ENCODE measurements at regions not wholly inside any gene's neighbourhood (a gene's known extent, or its start where the extent isn't known, plus 50 kb on each side); places are given as distances from the start of the nearest gene placed in this dataset.

DNA sequence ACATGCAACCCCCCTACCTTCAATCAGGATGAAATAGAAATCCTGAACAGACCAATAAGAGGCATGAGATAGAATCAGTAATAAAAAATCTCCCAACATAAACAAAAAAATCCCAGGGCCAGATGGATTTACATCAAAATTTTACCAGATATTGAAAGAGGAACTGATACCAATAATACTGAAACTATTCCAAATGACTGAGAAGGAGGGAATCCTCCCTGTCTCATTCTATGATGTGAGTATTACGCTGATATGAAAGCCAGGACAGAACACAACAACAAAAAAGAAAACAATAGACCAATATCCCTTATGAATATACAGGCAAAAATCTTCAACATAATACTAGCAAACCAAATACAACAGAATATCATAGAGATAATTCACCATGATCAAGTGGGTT, 109.0 kb upstream of the SMC2 start:
- ChIA-PET CTCF (no interaction called here), POLR2A (ENCODE audit: unreplicated experiment) (no interaction called here)
- Histone ChIP-seq H3K36me3 (ENCODE audit: low read depth, low read length) (no peaks in the 10 kb centered on the region), H3K9me2 (replicated peaks; ENCODE audit: low read length) (no peaks in the 10 kb centered on the region), H3K27me3 (ENCODE audit: low read length) (no peaks in the 10 kb centered on the region), H3K79me2 (ENCODE audit: low read length) (no peaks in the 10 kb centered on the region), H3K4me2 (ENCODE audit: low read length) (no peak overlapping the region), H3F3A (ENCODE audit: low read length, unreplicated experiment) (no peaks in the 10 kb centered on the region), H3K27ac (ENCODE audit: low read length) (no peak overlapping the region), H4K20me1 (ENCODE audit: low read length) (no peaks in the 10 kb centered on the region), H3K4me1 (ENCODE audit: insufficient read depth, low read length) (no peaks in the 10 kb centered on the region), H2AFZ (ENCODE audit: low read length) (no peak overlapping the region), H3K9ac (ENCODE audit: low read length) (no peak overlapping the region), H3K9me3 (ENCODE audit: low read length) (no peaks in the 10 kb centered on the region), H3K4me3 (ENCODE audit: low read length) (no peak overlapping the region)
- no peak for DNase-seq
- no peak for ATAC-seq
- BruUV-seq (replicated peaks), result no TSS peak
- TF ChIP-seq EZH2 (IDR thresholded peaks at IDR 0.05; ENCODE audit: low read length, unreplicated experiment) (no peak), EZH2phosphoT487 (IDR thresholded peaks at IDR 0.05; ENCODE audit: borderline replicate concordance, low read length) (no peak)
- TF ChIP-seq, protein P1, sequence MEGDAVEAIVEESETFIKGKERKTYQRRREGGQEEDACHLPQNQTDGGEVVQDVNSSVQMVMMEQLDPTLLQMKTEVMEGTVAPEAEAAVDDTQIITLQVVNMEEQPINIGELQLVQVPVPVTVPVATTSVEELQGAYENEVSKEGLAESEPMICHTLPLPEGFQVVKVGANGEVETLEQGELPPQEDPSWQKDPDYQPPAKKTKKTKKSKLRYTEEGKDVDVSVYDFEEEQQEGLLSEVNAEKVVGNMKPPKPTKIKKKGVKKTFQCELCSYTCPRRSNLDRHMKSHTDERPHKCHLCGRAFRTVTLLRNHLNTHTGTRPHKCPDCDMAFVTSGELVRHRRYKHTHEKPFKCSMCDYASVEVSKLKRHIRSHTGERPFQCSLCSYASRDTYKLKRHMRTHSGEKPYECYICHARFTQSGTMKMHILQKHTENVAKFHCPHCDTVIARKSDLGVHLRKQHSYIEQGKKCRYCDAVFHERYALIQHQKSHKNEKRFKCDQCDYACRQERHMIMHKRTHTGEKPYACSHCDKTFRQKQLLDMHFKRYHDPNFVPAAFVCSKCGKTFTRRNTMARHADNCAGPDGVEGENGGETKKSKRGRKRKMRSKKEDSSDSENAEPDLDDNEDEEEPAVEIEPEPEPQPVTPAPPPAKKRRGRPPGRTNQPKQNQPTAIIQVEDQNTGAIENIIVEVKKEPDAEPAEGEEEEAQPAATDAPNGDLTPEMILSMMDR (conservative IDR thresholded peaks at IDR 0.05; ENCODE audit: low read depth, low read length), result no peak
- intact Hi-C loops (cut with micrococcal nuclease), result no loop called here

GRCh38 chr9:103988821-103989220, 105.3 kb upstream of the SMC2 start:
- ChIA-PET CTCF (interaction anchor here (0.6 kb wide), 1 partner anchor 488 kb away, joined by 5 read pairs; no protein-coding TSS in a partner anchor), POLR2A (ENCODE audit: unreplicated experiment) (no interaction called here)
- DNase-seq (no peak), ATAC-seq (no peak)
- BruUV-seq (replicated peaks), result no TSS peak
- Histone ChIP-seq H3K27ac (ENCODE audit: low read length) (no peak overlapping the region), H3K9me3 (ENCODE audit: low read length) (no peaks in the 10 kb centered on the region), H3K79me2 (ENCODE audit: low read length) (no peaks in the 10 kb centered on the region), H3K9me2 (replicated peaks; ENCODE audit: low read length) (no peaks in the 10 kb centered on the region), H3K36me3 (ENCODE audit: low read depth, low read length) (no peaks in the 10 kb centered on the region), H2AFZ (ENCODE audit: low read length) (no peak overlapping the region), H3K4me1 (ENCODE audit: insufficient read depth, low read length) (no peaks in the 10 kb centered on the region), H3K9ac (ENCODE audit: low read length) (no peak overlapping the region), H4K20me1 (ENCODE audit: low read length) (no peaks in the 10 kb centered on the region), H3K4me2 (ENCODE audit: low read length) (no peak overlapping the region), H3F3A (ENCODE audit: low read length, unreplicated experiment) (no peaks in the 10 kb centered on the region), H3K27me3 (ENCODE audit: low read length) (no peaks in the 10 kb centered on the region), H3K4me3 (ENCODE audit: low read length) (no peak overlapping the region)
- intact Hi-C loops (cut with micrococcal nuclease), result no loop called here
- TF ChIP-seq, protein P1 (conservative IDR thresholded peaks at IDR 0.05; ENCODE audit: low read depth, low read length), result no peak
- no peak for TF ChIP-seq EZH2phosphoT487 (IDR thresholded peaks at IDR 0.05; ENCODE audit: borderline replicate concordance, low read length)

DNA sequence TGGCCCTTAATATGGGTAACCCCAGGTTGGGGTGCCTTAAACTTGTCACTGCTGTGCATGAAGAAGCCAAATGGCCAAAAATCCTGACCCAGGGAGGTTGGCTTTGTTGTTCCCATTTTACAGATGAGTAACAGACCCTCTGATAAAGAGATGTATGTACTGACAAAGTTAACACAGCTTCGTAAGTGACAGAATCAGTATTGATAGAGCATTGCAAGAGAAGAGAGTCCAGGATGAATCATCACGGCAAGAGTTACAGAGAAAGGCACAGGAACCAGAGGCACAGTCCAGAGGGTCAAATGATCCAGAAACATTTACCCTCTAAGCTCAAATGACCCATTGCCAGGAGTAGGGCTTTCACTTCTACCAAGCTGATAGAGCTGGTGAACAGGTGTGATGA, 103.8 kb upstream of the SMC2 start:
- ChIA-PET POLR2A (ENCODE audit: unreplicated experiment) (no interaction called here), CTCF (no interaction called here)
- Histone ChIP-seq H3F3A (ENCODE audit: low read length, unreplicated experiment) (no peaks in the 10 kb centered on the region), H3K4me3 (ENCODE audit: low read length) (no peak overlapping the region), H3K27ac (ENCODE audit: low read length) (no peak overlapping the region), H2AFZ (ENCODE audit: low read length) (no peak overlapping the region), H3K27me3 (ENCODE audit: low read length) (no peaks in the 10 kb centered on the region), H3K36me3 (ENCODE audit: low read depth, low read length) (no peaks in the 10 kb centered on the region), H3K9ac (ENCODE audit: low read length) (no peak overlapping the region), H3K4me1 (ENCODE audit: insufficient read depth, low read length) (no peaks in the 10 kb centered on the region), H3K79me2 (ENCODE audit: low read length) (no peaks in the 10 kb centered on the region), H3K9me2 (replicated peaks; ENCODE audit: low read length) (no peaks in the 10 kb centered on the region), H3K9me3 (ENCODE audit: low read length) (no peaks in the 10 kb centered on the region), H3K4me2 (ENCODE audit: low read length) (no peak overlapping the region), H4K20me1 (ENCODE audit: low read length) (no peaks in the 10 kb centered on the region)
- intact Hi-C loops (cut with micrococcal nuclease), result no loop called here
- no TSS peak for BruUV-seq (replicated peaks)
- DNase-seq (no peak), ATAC-seq (no peak)
- TF ChIP-seq, protein P1 (conservative IDR thresholded peaks at IDR 0.05; ENCODE audit: low read depth, low read length), result no peak
- TF ChIP-seq EZH2phosphoT487 (IDR thresholded peaks at IDR 0.05; ENCODE audit: borderline replicate concordance, low read length) (no peak), EZH2 (IDR thresholded peaks at IDR 0.05; ENCODE audit: low read length, unreplicated experiment) (no peak)
